SU-DHL-6 (cell line): ENCODE measurements at regions not wholly inside any gene's neighbourhood (a gene's known extent, or its start where the extent isn't known, plus 50 kb on each side); places are given as distances from the start of the nearest gene placed in this dataset.

Experiments
- H2AFZ ChIP-seq: fragments of 200-600 bp; sonication (generic); 2 replicates; pipeline ENCODE4 v1.6.1; 2014; ENCODE audit warnings: low read depth, mild to moderate bottlenecking, moderate library complexity, mixed read lengths, antibody characterized with exemption, low read length; ENCODE audit not compliant: severe bottlenecking
- H3F3A ChIP-seq: fragments of 200-600 bp; shearing (Covaris generic); 2 replicates; pipeline ENCODE4 v1.6.0; 2016; ENCODE audit warnings: antibody characterized with exemption, mild to moderate bottlenecking; ENCODE audit not compliant: insufficient read depth
- H3K27ac ChIP-seq: fragments of 200-600 bp; sonication (generic); 2 replicates; pipeline ENCODE4 v1.5.1; 2016; ENCODE audit warnings: low read depth, mild to moderate bottlenecking, low read length, moderate library complexity, mixed read lengths
- H3K27me3 ChIP-seq: fragments of 200-600 bp; sonication (generic), shearing (Covaris generic); 2 replicates; pipeline ENCODE4 v1.6.0; 2014; ENCODE audit warnings: mild to moderate bottlenecking, low read length
- H3K36me3 ChIP-seq: fragments of 200-600 bp; sonication (generic); 2 replicates; pipeline ENCODE4 v1.6.1; 2014; ENCODE audit warnings: mild to moderate bottlenecking, low read length, mixed read lengths
- H3K4me2 ChIP-seq: fragments of 300-600, 200-600 bp; shearing (Covaris generic), sonication (generic); 2 replicates; pipeline ENCODE4 v1.6.0; 2014; ENCODE audit warnings: low read length, low read depth, mild to moderate bottlenecking; ENCODE audit not compliant: poor library complexity, severe bottlenecking
- H3K4me3 ChIP-seq: fragments of 200-600 bp; sonication (generic); 2 replicates; pipeline ENCODE4 v1.5.1; 2014; ENCODE audit warnings: antibody characterized with exemption, low read length, mild to moderate bottlenecking, mixed read lengths; ENCODE audit not compliant: insufficient read depth, poor library complexity, severe bottlenecking
- H3K79me2 ChIP-seq: fragments of 200-600 bp; sonication (generic); 2 replicates; pipeline ENCODE4 v1.6.1; 2014; ENCODE audit warnings: mild to moderate bottlenecking, low read length, moderate library complexity; ENCODE audit not compliant: insufficient read depth
- H3K9ac ChIP-seq: fragments of 200-600 bp; sonication (generic); 2 replicates; pipeline ENCODE4 v1.7.0; 2014; ENCODE audit warnings: mild to moderate bottlenecking, low read length
- H3K9me2 ChIP-seq: fragments of 200-600 bp; sonication (generic); replicated peaks from 2 replicates; pipeline ENCODE4 v1.6.1; 2014; ENCODE audit warnings: low read length; ENCODE audit not compliant: insufficient read depth
- H3K9me3 ChIP-seq: fragments of 200-600 bp; sonication (generic); 2 replicates; pipeline ENCODE4 v1.6.1; 2014; ENCODE audit warnings: low read length, mixed read lengths; ENCODE audit not compliant: insufficient read depth
- H4K20me1 ChIP-seq: fragments of 200-600 bp; sonication (generic); 2 replicates; pipeline ENCODE4 v1.6.1; 2014; ENCODE audit warnings: low read depth, mild to moderate bottlenecking, antibody characterized with exemption, low read length, moderate library complexity, mixed read lengths
- CTCF ChIP-seq: fragments of 200-600 bp; sonication (generic); IDR thresholded peaks from one replicate; pipeline ENCODE4 v1.5.1; 2017; ENCODE audit warnings: antibody characterized with exemption, mild to moderate bottlenecking, low read length, moderate library complexity; ENCODE audit not compliant: insufficient read depth, poor library complexity, severe bottlenecking
- EZH2phosphoT487 ChIP-seq: fragments of 200-600 bp; sonication (generic), shearing (Covaris generic); conservative IDR thresholded peaks from 2 replicates; pipeline ENCODE4 v1.6.1; 2018; ENCODE audit warnings: mild to moderate bottlenecking, antibody characterized with exemption, low read length, moderate library complexity, mixed read lengths

- no peak overlapping the region for H2AFZ ChIP-seq
Observed at GRCh38 chr10:62541811-62542210, 167.6 kb downstream of the ZNF365 start.

DNA sequence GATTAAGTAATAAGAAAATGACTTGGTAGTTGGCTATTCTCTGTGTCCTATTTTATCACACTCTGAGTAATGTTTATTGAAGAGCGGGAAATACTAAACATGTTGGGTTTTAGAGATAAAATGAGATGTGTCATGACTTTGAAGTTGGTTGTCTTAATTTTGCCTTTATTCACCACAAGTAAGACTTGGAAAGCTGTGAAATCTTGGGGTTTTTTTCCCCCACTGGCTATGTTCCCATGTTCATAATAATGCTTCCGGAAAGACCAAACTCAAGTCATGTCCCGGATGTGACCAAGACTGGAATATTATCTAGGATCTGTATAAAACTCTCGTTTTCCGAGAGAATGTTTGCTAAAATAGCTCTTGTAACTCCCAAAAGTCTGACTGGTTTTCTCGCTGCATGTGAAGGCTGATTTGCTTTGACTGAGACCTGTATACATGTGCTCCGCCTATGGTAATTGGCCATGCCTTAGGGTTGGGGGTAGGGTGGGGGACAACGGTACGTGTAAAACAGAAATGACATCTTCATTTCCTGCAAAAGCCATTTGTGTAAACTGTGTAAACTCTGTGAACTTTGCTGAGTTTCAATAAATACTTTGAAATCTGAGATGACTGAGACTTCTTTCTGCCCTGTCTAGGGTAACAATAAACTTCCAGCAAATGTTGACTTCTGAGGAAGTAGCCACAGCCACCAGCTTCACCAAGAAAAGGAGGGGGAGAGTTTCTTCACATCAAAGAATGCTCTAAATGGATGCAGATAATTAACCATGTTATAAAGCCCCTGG lies 169.6 kb downstream of the ZNF365 start:
- no peak overlapping the region for H3K4me2 ChIP-seq
- TF ChIP-seq EZH2phosphoT487 = no peak
- H3K27ac ChIP-seq = no peak overlapping the region
- no peaks in the 10 kb centered on the region for H3K36me3 ChIP-seq
- H3K9me2 ChIP-seq = no peaks in the 10 kb centered on the region
- no peaks in the 10 kb centered on the region for H4K20me1 ChIP-seq
- H3K9me3 ChIP-seq = no peaks in the 10 kb centered on the region
- H3F3A ChIP-seq = no peaks in the 10 kb centered on the region
- no peak overlapping the region for H2AFZ ChIP-seq
- H3K4me3 ChIP-seq = no peak overlapping the region
- H3K27me3 ChIP-seq = no peaks in the 10 kb centered on the region
- H3K9ac ChIP-seq = no peak overlapping the region
- H3K79me2 ChIP-seq = no peaks in the 10 kb centered on the region

More at GRCh38 chr10:62541811-62542210, 167.6 kb downstream of the ZNF365 start:
- Histone ChIP-seq H3K79me2 (no peaks in the 10 kb centered on the region), H4K20me1 (no peaks in the 10 kb centered on the region), H3K9ac (no peak overlapping the region), H3K9me3 (no peaks in the 10 kb centered on the region), H3K27ac (no peak overlapping the region), H3K4me2 (no peak overlapping the region), H3K4me3 (no peak overlapping the region), H3K9me2 (no peaks in the 10 kb centered on the region), H3K36me3 (no peaks in the 10 kb centered on the region), H3K27me3 (no peaks in the 10 kb centered on the region), H3F3A (no peaks in the 10 kb centered on the region)
- no peak for TF ChIP-seq CTCF
- TF ChIP-seq EZH2phosphoT487 = no peak

DNA sequence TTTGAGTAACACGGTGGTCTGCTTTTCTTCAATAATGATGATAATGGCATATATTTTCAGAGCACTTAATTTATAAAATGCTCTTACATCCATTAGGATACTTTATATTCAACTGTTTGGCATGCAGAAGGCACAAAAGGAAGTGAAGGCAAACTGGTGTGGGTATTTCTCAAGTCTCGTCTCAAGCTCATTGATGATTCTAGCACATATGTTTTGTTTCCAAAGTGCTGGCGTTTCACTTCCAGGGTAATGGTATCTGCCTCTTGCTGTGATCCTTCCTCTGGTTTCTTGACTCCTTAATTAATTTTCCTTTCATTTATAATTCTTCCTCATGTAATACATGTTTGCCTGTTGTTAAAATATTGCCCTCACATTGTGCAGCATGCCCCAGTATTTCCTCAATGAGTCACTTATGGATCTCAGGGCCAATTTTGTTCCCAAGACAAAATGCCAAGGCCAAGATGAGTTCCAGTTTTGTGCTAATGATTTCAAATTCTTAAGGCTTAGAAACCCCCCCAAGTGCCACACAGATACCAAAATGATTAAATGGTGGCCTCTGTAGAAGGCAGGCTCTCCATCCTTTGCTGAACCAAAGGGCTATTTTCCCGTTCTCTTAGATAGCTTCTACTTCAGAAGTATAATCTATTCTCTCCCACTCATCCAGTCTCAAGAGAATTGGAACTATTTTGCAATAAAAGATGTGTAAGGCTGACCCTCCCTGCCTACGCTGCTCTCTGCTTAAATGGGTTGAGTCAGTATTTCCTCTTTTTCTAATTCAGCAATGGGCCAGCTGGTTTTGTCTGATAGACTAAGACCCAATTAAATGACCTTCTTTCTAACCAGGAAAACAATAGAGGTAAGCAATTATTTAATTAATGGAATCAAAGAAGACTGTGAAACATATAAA lies 171.2 kb downstream of the ZNF365 start:
- Histone ChIP-seq H3K9ac (no peak overlapping the region), H4K20me1 (no peaks in the 10 kb centered on the region), H3K27me3 (no peaks in the 10 kb centered on the region), H3K4me3 (no peak overlapping the region), H3F3A (no peaks in the 10 kb centered on the region), H3K4me2 (no peak overlapping the region), H3K27ac (no peak overlapping the region), H3K9me3 (no peaks in the 10 kb centered on the region), H2AFZ (no peak overlapping the region), H3K9me2 (no peaks in the 10 kb centered on the region), H3K79me2 (no peaks in the 10 kb centered on the region), H3K36me3 (no peaks in the 10 kb centered on the region)
- TF ChIP-seq CTCF (no peak), EZH2phosphoT487 (no peak)
